ENCODE measurements at regions not wholly inside any gene's neighbourhood (a gene's known extent, or its start where the extent isn't known, plus 50 kb on each side); places are given as distances from the start of the nearest gene placed in this dataset.

- TF ChIP-seq CTCF (IDR thresholded peaks at IDR 0.05) (no peak), EP300 (IDR thresholded peaks at IDR 0.05; ENCODE audit: low read depth) (no peak), POLR2A (IDR thresholded peaks at IDR 0.05) (no peak), POLR2AphosphoS5 (IDR thresholded peaks at IDR 0.05) (no peak)
Measured at GRCh38 chr10:33731322-33731721, 396.9 kb upstream of the NRP1 start.
